AG09319 (cell line): ENCODE measurements at regions not wholly inside any gene's neighbourhood (a gene's known extent, or its start where the extent isn't known, plus 50 kb on each side); places are given as distances from the start of the nearest gene placed in this dataset.

Source experiments
- DNase-seq: peaks from one replicate; pipeline ENCODE4 v3.0.0-alpha.2; 2010; ENCODE audit warnings: low read depth; ENCODE audit errors: extremely low read depth
- CTCF ChIP-seq: IDR thresholded peaks from 2 replicates; pipeline ENCODE4 v1.5.1; 2011; ENCODE audit warnings: low read depth, mild to moderate bottlenecking, inconsistent platforms, low read length, moderate library complexity

- no peak for DNase-seq
These were observed 74.0 kb downstream of the CMPK2 start for GRCh38 chr2:6791682-6792081.

GRCh38 chr2:6792883-6793282 is 72.8 kb downstream of the CMPK2 start:
- no peak for DNase-seq
- TF ChIP-seq CTCF, result no peak

More at GRCh38 chr2:6791682-6792081, 74.0 kb downstream of the CMPK2 start:
- TF ChIP-seq CTCF, result no peak

GRCh38 chr2:6793371-6793770 is 72.3 kb downstream of the CMPK2 start:
- DNase-seq, result no peak
- no peak for TF ChIP-seq CTCF

- DNase-seq, result no peak
- TF ChIP-seq CTCF, result no peak
These were observed 71.8 kb downstream of the CMPK2 start for GRCh38 chr2:6793913-6794312.

GRCh38 chr2:6794448-6794847 is 71.3 kb downstream of the CMPK2 start:
- no peak for DNase-seq
- no peak for TF ChIP-seq CTCF
